HEK293T (cell line): ENCODE measurements at regions not wholly inside any gene's neighbourhood (a gene's known extent, or its start where the extent isn't known, plus 50 kb on each side); places are given as distances from the start of the nearest gene placed in this dataset.

ENCODE experiments used
- CTCF ChIA-PET: fragments of 350-600 bp; formaldehyde crosslinking; extraction: SDS; loops from one replicate; lab custom pipeline; 2021; ENCODE audit warnings: antibody characterized with exemption, inconsistent platforms; lab: Yijun Ruan, JAX
- POLR2A ChIA-PET: fragments of 350-600 bp; formaldehyde crosslinking; extraction: SDS; loops from one replicate; lab custom pipeline; 2020; ENCODE audit warnings: antibody characterized with exemption, inconsistent platforms; lab: Yijun Ruan, JAX
- DNase-seq: peaks from one replicate; pipeline ENCODE4 v3.0.0; 2012; ENCODE audit warnings: mixed read lengths; ENCODE audit errors: extremely low spot score
- ARNT ChIP-seq: fragments of 450-650 bp; IDR thresholded peaks from 2 replicates; pipeline ENCODE4 v1.6.1; 2017; ENCODE audit warnings: mild to moderate bottlenecking
- BHLHE40 ChIP-seq: fragments of 450-650 bp; IDR thresholded peaks from 2 replicates; pipeline ENCODE4 v1.6.1; 2016; ENCODE audit warnings: mild to moderate bottlenecking, moderate library complexity, borderline replicate concordance
- CTBP1 ChIP-seq: fragments of 450-650 bp; IDR thresholded peaks from 2 replicates; pipeline ENCODE4 v1.6.1; 2016; ENCODE audit warnings: borderline replicate concordance
- ELF4 ChIP-seq: fragments of 450-650 bp; IDR thresholded peaks from 2 replicates; pipeline ENCODE4 v1.6.1; 2017; ENCODE audit warnings: antibody characterized with exemption
- FOXA1 ChIP-seq: fragments of 450-650 bp; IDR thresholded peaks from 2 replicates; pipeline ENCODE4 v1.6.1; 2016; ENCODE audit warnings: mild to moderate bottlenecking
- FOXK2 ChIP-seq: fragments of 450-650 bp; IDR thresholded peaks from 2 replicates; pipeline ENCODE4 v1.6.1; 2016; ENCODE audit warnings: mild to moderate bottlenecking
- FOXM1 ChIP-seq: fragments of 450-650 bp; IDR thresholded peaks from 2 replicates; pipeline ENCODE4 v1.6.1; 2017; ENCODE audit warnings: mild to moderate bottlenecking, borderline replicate concordance
- HDGF ChIP-seq: fragments of 450-650 bp; IDR thresholded peaks from 2 replicates; pipeline ENCODE4 v1.6.1; 2017; ENCODE audit warnings: antibody characterized with exemption, borderline replicate concordance
- L3MBTL2 ChIP-seq: fragments of 450-650 bp; conservative IDR thresholded peaks from 2 replicates; pipeline ENCODE4 v1.6.1; 2016; ENCODE audit warnings: mild to moderate bottlenecking
- LEF1 ChIP-seq: fragments of 450-650 bp; IDR thresholded peaks from 2 replicates; pipeline ENCODE4 v1.6.1; 2017; ENCODE audit warnings: mild to moderate bottlenecking, borderline replicate concordance
- NFRKB ChIP-seq: fragments of 450-650 bp; IDR thresholded peaks from 2 replicates; pipeline ENCODE4 v1.6.1; 2016; ENCODE audit warnings: mild to moderate bottlenecking, moderate library complexity
- PKNOX1 ChIP-seq: fragments of 450-650 bp; IDR thresholded peaks from 2 replicates; pipeline ENCODE4 v1.6.1; 2016
- SP1 ChIP-seq: fragments of 450-650 bp; IDR thresholded peaks from 2 replicates; pipeline ENCODE4 v1.6.1; 2017
- SUZ12 ChIP-seq: fragments of 450-650 bp; IDR thresholded peaks from 2 replicates; pipeline ENCODE4 v1.6.1; 2016; ENCODE audit warnings: mild to moderate bottlenecking
- TARDBP ChIP-seq: fragments of 450-650 bp; IDR thresholded peaks from 2 replicates; pipeline ENCODE4 v1.6.1; 2016
- ZNF384 ChIP-seq: fragments of 450-650 bp; IDR thresholded peaks from 2 replicates; pipeline ENCODE4 v1.6.1; 2016

- TF ChIP-seq ELF4 (no peak), ARNT (no peak), FOXA1 (no peak), CTBP1 (no peak), PKNOX1 (no peak), NFRKB (no peak), LEF1 (no peak), ZNF384 (no peak), SUZ12 (no peak), FOXK2 (no peak), L3MBTL2 (no peak), FOXM1 (no peak)
- ChIA-PET CTCF (no interaction called here), POLR2A (no interaction called here)
- no peak for DNase-seq
Measured at GRCh38 chr1:227424159-227424680, 105.9 kb upstream of the CDC42BPA start.

- no peak for DNase-seq
- ChIA-PET CTCF (no interaction called here), POLR2A (no interaction called here)
- TF ChIP-seq CTBP1, result no peak
- no peak for TF ChIP-seq ARNT
- TF ChIP-seq FOXA1, result no peak
- TF ChIP-seq SP1, result no peak
- no peak for TF ChIP-seq L3MBTL2
- TF ChIP-seq BHLHE40, result no peak
- TF ChIP-seq HDGF, result no peak
- no peak for TF ChIP-seq TARDBP
Measured at GRCh38 chr1:227422581-227422980, 104.3 kb upstream of the CDC42BPA start.

- ChIA-PET CTCF (no interaction called here), POLR2A (no interaction called here)
- no peak for DNase-seq
- TF ChIP-seq ARNT (no peak), ELF4 (no peak), FOXA1 (no peak), FOXM1 (no peak), TARDBP (no peak), SUZ12 (no peak), BHLHE40 (no peak), ZNF384 (no peak), CTBP1 (no peak), NFRKB (no peak), HDGF (no peak), SP1 (no peak), FOXK2 (no peak), LEF1 (no peak), L3MBTL2 (no peak), PKNOX1 (no peak)
Measured at GRCh38 chr1:227420147-227420546, 101.9 kb upstream of the CDC42BPA start.

GRCh38 chr1:227417756-227418480, 99.6 kb upstream of the CDC42BPA start:
- CTCF ChIA-PET, result no interaction called here
- POLR2A ChIA-PET, result no interaction called here
- TF ChIP-seq FOXM1, result no peak
- TF ChIP-seq LEF1, result no peak
- no peak for TF ChIP-seq ZNF384
- TF ChIP-seq BHLHE40, result no peak
- no peak for TF ChIP-seq TARDBP
- TF ChIP-seq CTBP1, result no peak
- TF ChIP-seq FOXA1, result no peak
- TF ChIP-seq L3MBTL2, result no peak
- TF ChIP-seq FOXK2, result no peak
- DNase-seq, result no peak

GRCh38 chr1:227416156-227416830, 98.0 kb upstream of the CDC42BPA start:
- ChIA-PET CTCF (interaction anchor here (0.6 kb wide), 1 partner anchor 33 kb away, joined by 3 read pairs; no protein-coding TSS in a partner anchor), POLR2A (no interaction called here)
- DNase-seq, result no peak
- TF ChIP-seq HDGF (no peak), CTBP1 (no peak), SP1 (no peak), ZNF384 (no peak), LEF1 (no peak), NFRKB (no peak), TARDBP (no peak), PKNOX1 (no peak), FOXA1 (no peak), ELF4 (no peak), L3MBTL2 (no peak), FOXM1 (no peak), SUZ12 (no peak)

GRCh38 chr1:227415115-227415790, 97.0 kb upstream of the CDC42BPA start:
- TF ChIP-seq CTBP1 (no peak), NFRKB (no peak), HDGF (no peak), FOXM1 (no peak), PKNOX1 (no peak), BHLHE40 (no peak), LEF1 (no peak), SUZ12 (no peak), ELF4 (no peak), SP1 (no peak), TARDBP (no peak), ARNT (no peak)
- POLR2A ChIA-PET, result no interaction called here
- CTCF ChIA-PET, result no interaction called here
- DNase-seq, result no peak
